Right lobe of liver (tissue), 4 donors: ENCODE measurements at regions not wholly inside any gene's neighbourhood (a gene's known extent, or its start where the extent isn't known, plus 50 kb on each side); places are given as distances from the start of the nearest gene placed in this dataset.

Experiments
- CTCF ChIP-seq, 4 donors: fragments of 200-600 bp in 3 of 4; fragments of 450-650 bp in 1 of 4; IDR thresholded peaks; one replicate each; pipeline versions ENCODE4 v1.5.1 to v1.8.0; 2016 to 2022; ENCODE audit warnings: antibody characterized with exemption in 4 of 4, mild to moderate bottlenecking in 2 of 4
- POLR2A ChIP-seq: fragments of 450-650 bp; IDR thresholded peaks from one replicate; pipeline ENCODE4 v1.6.1; 2017; ENCODE audit warnings: antibody characterized with exemption, mild to moderate bottlenecking
- donor health status: DM: no; HTN: no; CAD: no.
- donor health status: DM: no; HTN: no; CAD: no.
- donor health status: DM: no; HTN: yes; CAD: no.

DNA sequence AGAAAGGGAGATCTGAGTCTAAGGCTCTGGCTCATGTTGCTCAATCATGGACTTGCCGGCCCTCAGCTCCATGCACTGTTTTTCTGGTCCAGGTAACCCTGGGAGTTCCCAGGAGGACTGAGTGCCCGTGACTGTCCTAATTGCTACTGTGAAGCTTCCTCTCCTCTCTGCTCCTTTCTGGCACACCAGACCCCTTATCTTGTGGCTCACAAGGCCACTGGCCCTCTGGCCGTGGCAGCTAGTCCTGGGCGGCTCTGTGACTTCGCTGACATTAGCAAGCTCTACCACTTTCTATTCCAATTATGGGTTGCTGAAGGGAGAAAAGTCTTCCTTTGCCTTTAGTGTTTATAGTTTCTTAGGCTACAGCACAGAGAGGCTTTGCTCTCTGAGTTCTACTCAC is 380.2 kb downstream of the RWDD3 start:
- TF ChIP-seq CTCF (IDR thresholded peaks at IDR 0.05) (no peak), POLR2A (no peak)
